ENCODE measurements at regions not wholly inside any gene's neighbourhood (a gene's known extent, or its start where the extent isn't known, plus 50 kb on each side); places are given as distances from the start of the nearest gene placed in this dataset.
"Not testable (repeated sequence)": the region's sequence is repeated elsewhere in the genome, so short reads cannot be mapped to it uniquely, and the experiment has no call there.

- ATAC-seq (ENCODE audit: insufficient read depth, low FRiP score) (no peak), DNase-seq (no peak)
- Histone ChIP-seq H3K27ac (ENCODE audit: low read depth in 1 of 2, low read length in 1 of 2) (no peak overlapping the region), H3K36me3 (ENCODE audit: control insufficient read depth in 4 of 4, insufficient read depth in 4 of 4, low read length in 4 of 4) (no peaks in the 10 kb centered on the region), H3K4me3 (no peak overlapping the region), H3K9ac (ENCODE audit: insufficient read depth in 1 of 2, low read length in 2 of 2) (no peak overlapping the region), H3K9me3 (ENCODE audit: control insufficient read depth in 4 of 4, insufficient read depth in 3 of 4, low read length in 3 of 4) (peaks cover 0 to 11% (median 0%) of the 10 kb centered on the region in 4 donors), H3K27me3 (ENCODE audit: control insufficient read depth in 3 of 3, insufficient read depth in 3 of 3, low read length in 2 of 3) (no peaks in the 10 kb centered on the region), H3K4me1 (ENCODE audit: control insufficient read depth in 5 of 5, insufficient read depth in 5 of 5, low read length in 5 of 5) (no peaks in the 10 kb centered on the region)
- no peak for TF ChIP-seq CTCF (IDR thresholded peaks at IDR 0.05; ENCODE audit: control extremely low read depth, extremely low read depth)
- WGBS, 2 donors, result 78 to 87% methylated on average over 3 of the region's 3 CpGs
These were observed 521.2 kb downstream of the RMST start for GRCh38 chr12:97983796-97984195.

- Histone ChIP-seq H3K4me3 (no peak overlapping the region), H3K4me1 (ENCODE audit: control insufficient read depth in 5 of 5, insufficient read depth in 5 of 5, low read length in 5 of 5) (no peaks in the 10 kb centered on the region), H3K9ac (ENCODE audit: insufficient read depth in 1 of 2, low read length in 2 of 2) (no peak overlapping the region), H3K36me3 (ENCODE audit: control insufficient read depth in 4 of 4, insufficient read depth in 4 of 4, low read length in 4 of 4) (no peaks in the 10 kb centered on the region), H3K27ac (ENCODE audit: low read depth in 1 of 2, low read length in 1 of 2) (no peak overlapping the region), H3K27me3 (ENCODE audit: control insufficient read depth in 3 of 3, insufficient read depth in 3 of 3, low read length in 2 of 3) (no peaks in the 10 kb centered on the region), H3K9me3 (ENCODE audit: control insufficient read depth in 4 of 4, insufficient read depth in 3 of 4, low read length in 3 of 4) (peaks cover 0 to 8% (median 0%) of the 10 kb centered on the region in 4 donors)
- WGBS, 2 donors, result 66 to 81% methylated on average over 2 of the region's 2 CpGs
- TF ChIP-seq CTCF (IDR thresholded peaks at IDR 0.05; ENCODE audit: control extremely low read depth, extremely low read depth), result no peak
- no peak for ATAC-seq (ENCODE audit: insufficient read depth, low FRiP score)
- DNase-seq, result no peak
These were observed 521.8 kb downstream of the RMST start for GRCh38 chr12:97984436-97984835.

- no peaks in the 10 kb centered on the region for H3K36me3 ChIP-seq (ENCODE audit: control insufficient read depth in 4 of 4, insufficient read depth in 4 of 4, low read length in 4 of 4)
- H3K27me3 ChIP-seq (ENCODE audit: control insufficient read depth in 3 of 3, insufficient read depth in 3 of 3, low read length in 2 of 3), result no peaks in the 10 kb centered on the region
- no peak for TF ChIP-seq CTCF (IDR thresholded peaks at IDR 0.05; ENCODE audit: control extremely low read depth, extremely low read depth)
- H3K27ac ChIP-seq (ENCODE audit: low read depth in 1 of 2, low read length in 1 of 2), result no peak overlapping the region
- H3K4me3 ChIP-seq, result no peak overlapping the region
- ATAC-seq (ENCODE audit: insufficient read depth, low FRiP score) (no peak), DNase-seq (no peak)
- no peaks in the 10 kb centered on the region for H3K4me1 ChIP-seq (ENCODE audit: control insufficient read depth in 5 of 5, insufficient read depth in 5 of 5, low read length in 5 of 5)
- H3K9me3 ChIP-seq (ENCODE audit: control insufficient read depth in 4 of 4, insufficient read depth in 3 of 4, low read length in 3 of 4), result peaks cover 0 to 5% (median 0%) of the 10 kb centered on the region in 4 donors
- no peak overlapping the region for H3K9ac ChIP-seq (ENCODE audit: insufficient read depth in 1 of 2, low read length in 2 of 2)
- WGBS, 2 donors, result 84 to 86% methylated on average over 4 of the region's 4 CpGs
These were observed 522.5 kb downstream of the RMST start for GRCh38 chr12:97984974-97985580.

- DNase-seq, result no peak
These were observed 523.2 kb downstream of the RMST start for GRCh38 chr12:97985834-97986233.

GRCh38 chr12:97988588-97988987, 526.0 kb downstream of the RMST start:
- not testable (repeated sequence) for H3K27me3 ChIP-seq (ENCODE audit: control insufficient read depth in 3 of 3, insufficient read depth in 3 of 3, low read length in 2 of 3); H3K4me1 ChIP-seq (ENCODE audit: control insufficient read depth in 5 of 5, insufficient read depth in 5 of 5, low read length in 5 of 5); H3K27ac ChIP-seq (ENCODE audit: low read depth in 1 of 2, low read length in 1 of 2); H3K4me3 ChIP-seq; H3K9ac ChIP-seq (ENCODE audit: insufficient read depth in 1 of 2, low read length in 2 of 2); ATAC-seq (ENCODE audit: insufficient read depth, low FRiP score); H3K36me3 ChIP-seq (ENCODE audit: control insufficient read depth in 4 of 4, insufficient read depth in 4 of 4, low read length in 4 of 4); DNase-seq
- peaks cover 0 to 13% (median 3%) of the 10 kb centered on the region in 4 donors for H3K9me3 ChIP-seq (ENCODE audit: control insufficient read depth in 4 of 4, insufficient read depth in 3 of 4, low read length in 3 of 4)

More at GRCh38 chr12:97985834-97986233, 523.2 kb downstream of the RMST start:
- H3K36me3 ChIP-seq (ENCODE audit: control insufficient read depth in 4 of 4, insufficient read depth in 4 of 4, low read length in 4 of 4), result no peaks in the 10 kb centered on the region
- H3K9ac ChIP-seq (ENCODE audit: insufficient read depth in 1 of 2, low read length in 2 of 2), result no peak overlapping the region
- WGBS, 2 donors, result 90 to 92% methylated on average over 5 of the region's 5 CpGs
- no peaks in the 10 kb centered on the region for H3K4me1 ChIP-seq (ENCODE audit: control insufficient read depth in 5 of 5, insufficient read depth in 5 of 5, low read length in 5 of 5)
- no peak overlapping the region for H3K27ac ChIP-seq (ENCODE audit: low read depth in 1 of 2, low read length in 1 of 2)
- H3K9me3 ChIP-seq (ENCODE audit: control insufficient read depth in 4 of 4, insufficient read depth in 3 of 4, low read length in 3 of 4), result peaks cover 0 to 7% (median 0%) of the 10 kb centered on the region in 4 donors
- ATAC-seq (ENCODE audit: insufficient read depth, low FRiP score), result no peak
- H3K4me3 ChIP-seq, result no peak overlapping the region
- H3K27me3 ChIP-seq (ENCODE audit: control insufficient read depth in 3 of 3, insufficient read depth in 3 of 3, low read length in 2 of 3), result no peaks in the 10 kb centered on the region
- TF ChIP-seq CTCF (IDR thresholded peaks at IDR 0.05; ENCODE audit: control extremely low read depth, extremely low read depth), result no peak
